DOHH2 (cell line): ENCODE measurements at regions not wholly inside any gene's neighbourhood (a gene's known extent, or its start where the extent isn't known, plus 50 kb on each side); places are given as distances from the start of the nearest gene placed in this dataset.

Experiments used
- H3F3A ChIP-seq: fragments of 200-600 bp; sonication (generic), shearing (Covaris generic); 2 replicates; pipeline ENCODE4 v1.6.0; 2016; ENCODE audit warnings: antibody characterized with exemption, mild to moderate bottlenecking; ENCODE audit not compliant: control insufficient read depth, insufficient read depth
- H3K27ac ChIP-seq: fragments of 200-600 bp; sonication (generic); 2 replicates; pipeline ENCODE4 v1.5.1; 2014; ENCODE audit warnings: low read depth, mild to moderate bottlenecking, low read length, moderate library complexity
- H3K27me3 ChIP-seq: fragments of 200-600 bp; sonication (generic); 2 replicates; pipeline ENCODE4 v1.6.1; 2014; ENCODE audit warnings: mild to moderate bottlenecking, low read length, mixed read lengths; ENCODE audit not compliant: control insufficient read depth
- H3K36me3 ChIP-seq: fragments of 200-600 bp; sonication (generic); 2 replicates; pipeline ENCODE4 v1.6.1; 2014; ENCODE audit warnings: mild to moderate bottlenecking, low read length, moderate library complexity, mixed read lengths; ENCODE audit not compliant: control insufficient read depth
- H3K4me1 ChIP-seq: fragments of 200-600 bp; sonication (generic); 2 replicates; pipeline ENCODE4 v1.6.1; 2014; ENCODE audit warnings: mild to moderate bottlenecking, low read length, mixed read lengths; ENCODE audit not compliant: control insufficient read depth
- H3K4me2 ChIP-seq: fragments of 200-600 bp; sonication (generic); 2 replicates; pipeline ENCODE4 v1.6.0; 2014; ENCODE audit warnings: mild to moderate bottlenecking, low read length, moderate library complexity
- H3K4me3 ChIP-seq: fragments of 200-600 bp; sonication (generic); 2 replicates; pipeline ENCODE4 v1.5.1; 2014; ENCODE audit warnings: mild to moderate bottlenecking, low read length, mixed read lengths
- H3K79me2 ChIP-seq: fragments of 200-600 bp; sonication (generic); 2 replicates; pipeline ENCODE4 v1.6.1; 2014; ENCODE audit warnings: mild to moderate bottlenecking, low read length, mixed read lengths; ENCODE audit not compliant: control insufficient read depth
- H3K9me2 ChIP-seq: fragments of 200-600 bp; sonication (generic); replicated peaks from 2 replicates; pipeline ENCODE4 v1.6.1; 2014; ENCODE audit warnings: mild to moderate bottlenecking, low read length, mixed read lengths; ENCODE audit not compliant: control insufficient read depth
- H3K9me3 ChIP-seq: fragments of 200-600 bp; sonication (generic); 2 replicates; pipeline ENCODE4 v1.6.1; 2014; ENCODE audit warnings: antibody characterized with exemption, low read length, mixed read lengths; ENCODE audit not compliant: control insufficient read depth, insufficient read depth
- H4K20me1 ChIP-seq: fragments of 200-600 bp; sonication (generic); 2 replicates; pipeline ENCODE4 v1.6.0; 2014; ENCODE audit warnings: low read depth, mild to moderate bottlenecking, antibody characterized with exemption, low read length, moderate library complexity; ENCODE audit not compliant: control insufficient read depth, insufficient read depth
- CTCF ChIP-seq: fragments of 200-600 bp; sonication (generic); IDR thresholded peaks from one replicate; pipeline ENCODE4 v1.5.1; 2014; ENCODE audit warnings: antibody characterized with exemption, mild to moderate bottlenecking, low read depth, low read length; ENCODE audit not compliant: poor library complexity, severe bottlenecking
- EZH2phosphoT487 ChIP-seq: fragments of 200-600 bp; sonication (generic); IDR thresholded peaks from 2 replicates; pipeline ENCODE4 v1.6.1; 2017; ENCODE audit warnings: borderline replicate concordance, mild to moderate bottlenecking, antibody characterized with exemption, low read length, moderate library complexity, mixed read lengths

DNA sequence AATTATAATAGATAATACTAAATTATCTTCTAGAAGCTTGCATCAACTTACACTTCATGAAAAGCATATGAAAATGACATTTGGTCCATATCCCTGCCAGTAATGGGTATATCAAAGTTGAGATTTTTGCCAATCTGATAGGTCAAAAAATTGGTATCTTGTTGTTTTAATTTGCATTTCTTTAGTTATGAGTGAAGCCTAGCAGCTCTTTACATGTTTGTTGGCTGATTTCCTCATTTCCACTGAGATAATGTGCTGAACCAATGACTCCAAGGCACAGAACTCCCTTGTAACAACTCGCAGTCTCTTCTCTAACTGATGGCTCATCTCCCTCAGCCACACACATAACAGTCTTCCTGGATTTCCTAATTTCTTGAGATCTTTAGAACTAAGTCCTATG lies 175.3 kb upstream of the SESN3 start:
- no peaks in the 10 kb centered on the region for H3F3A ChIP-seq
- no peak overlapping the region for H3K27ac ChIP-seq
- no peaks in the 10 kb centered on the region for H3K27me3 ChIP-seq
- no peaks in the 10 kb centered on the region for H3K9me2 ChIP-seq
- no peaks in the 10 kb centered on the region for H4K20me1 ChIP-seq
- H3K4me3 ChIP-seq, result no peak overlapping the region
- no peak overlapping the region for H3K4me2 ChIP-seq
- H3K4me1 ChIP-seq, result no peaks in the 10 kb centered on the region
- H3K9me3 ChIP-seq, result no peaks in the 10 kb centered on the region
- TF ChIP-seq CTCF (no peak), EZH2phosphoT487 (no peak)
- H3K36me3 ChIP-seq, result no peaks in the 10 kb centered on the region
- H3K79me2 ChIP-seq, result no peaks in the 10 kb centered on the region

DNA sequence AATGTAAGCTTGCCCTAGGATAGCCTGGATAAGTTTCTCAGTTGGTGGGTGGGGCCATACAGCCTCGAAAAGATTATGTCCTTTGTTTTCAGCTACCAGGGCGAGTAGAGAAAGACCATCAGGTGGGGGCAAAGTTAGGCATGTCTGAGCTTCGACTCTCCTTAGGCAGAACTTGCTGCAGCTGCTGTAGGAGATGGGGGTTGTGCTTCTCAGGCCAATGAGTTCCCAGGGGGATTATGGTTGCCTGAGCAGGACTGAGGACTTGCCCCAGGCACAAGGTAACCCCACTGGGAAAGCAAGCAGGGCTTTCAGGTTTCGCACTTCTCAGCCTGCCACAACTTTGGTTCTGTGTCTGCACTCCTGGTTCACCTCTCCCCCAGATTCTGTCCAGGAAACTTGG lies 173.4 kb upstream of the SESN3 start:
- Histone ChIP-seq H3K27ac (no peak overlapping the region), H4K20me1 (no peaks in the 10 kb centered on the region), H3K4me3 (no peak overlapping the region), H3K9me3 (no peaks in the 10 kb centered on the region), H3K27me3 (no peaks in the 10 kb centered on the region), H3K9me2 (no peaks in the 10 kb centered on the region), H3K79me2 (no peaks in the 10 kb centered on the region), H3K36me3 (no peaks in the 10 kb centered on the region), H3K4me1 (no peaks in the 10 kb centered on the region), H3F3A (no peaks in the 10 kb centered on the region), H3K4me2 (no peak overlapping the region)
- no peak for TF ChIP-seq CTCF
- TF ChIP-seq EZH2phosphoT487, result no peak

GRCh38 chr11:95398437-95399112 lies 167.6 kb upstream of the SESN3 start:
- Histone ChIP-seq H3K4me1 (no peaks in the 10 kb centered on the region), H3K9me2 (no peaks in the 10 kb centered on the region), H4K20me1 (no peaks in the 10 kb centered on the region), H3K4me2 (no peak overlapping the region), H3K36me3 (no peaks in the 10 kb centered on the region), H3K27me3 (no peaks in the 10 kb centered on the region), H3K4me3 (no peak overlapping the region), H3K27ac (no peak overlapping the region), H3K9me3 (no peaks in the 10 kb centered on the region), H3F3A (no peaks in the 10 kb centered on the region), H3K79me2 (no peaks in the 10 kb centered on the region)
- no peak for TF ChIP-seq CTCF
- TF ChIP-seq EZH2phosphoT487, result no peak
